NCI-H446 treated with DMSO at 0.1 percent for 48 hours (cell line): ENCODE measurements at regions not wholly inside any gene's neighbourhood (a gene's known extent, or its start where the extent isn't known, plus 50 kb on each side); places are given as distances from the start of the nearest gene placed in this dataset.

Experiments used
- DNase-seq: peaks from one replicate; lab custom pipeline; 2025; lab: John Stamatoyannopoulos, UW

DNA sequence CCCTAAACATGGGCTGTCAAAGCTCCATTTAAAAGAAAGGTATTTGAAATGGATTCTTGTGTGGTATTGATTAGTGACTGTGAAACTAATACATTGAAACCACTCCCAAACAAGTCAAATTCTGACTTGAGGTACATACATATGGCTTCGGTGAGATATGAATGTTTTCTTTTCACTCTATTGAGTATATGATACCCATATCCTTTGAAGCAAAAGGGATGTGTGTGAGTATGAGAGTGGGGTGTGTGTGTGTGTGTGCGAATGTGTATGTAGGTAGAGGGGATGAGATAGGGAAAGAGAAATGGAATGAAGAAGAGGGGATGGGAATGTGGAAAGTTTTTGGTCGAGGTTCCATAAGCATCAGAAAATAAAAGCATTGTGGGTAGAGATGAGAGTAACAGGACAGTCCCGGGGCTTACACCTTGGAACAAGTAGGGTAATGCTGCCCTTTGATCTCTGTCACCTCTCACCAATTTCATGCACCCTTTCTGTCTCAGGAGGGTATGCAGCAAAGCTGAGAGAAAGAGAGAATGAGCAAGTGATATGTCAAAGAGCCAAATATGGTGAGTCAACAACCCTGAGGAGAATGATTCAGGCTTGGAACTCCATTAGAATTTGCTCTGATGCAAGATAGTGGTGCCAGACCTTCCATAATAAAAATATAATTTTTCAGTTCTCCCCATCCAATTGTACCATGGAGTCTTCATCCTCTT is 64.0 kb upstream of the ZEB2 start:
- DNase-seq, result no peak

DNA sequence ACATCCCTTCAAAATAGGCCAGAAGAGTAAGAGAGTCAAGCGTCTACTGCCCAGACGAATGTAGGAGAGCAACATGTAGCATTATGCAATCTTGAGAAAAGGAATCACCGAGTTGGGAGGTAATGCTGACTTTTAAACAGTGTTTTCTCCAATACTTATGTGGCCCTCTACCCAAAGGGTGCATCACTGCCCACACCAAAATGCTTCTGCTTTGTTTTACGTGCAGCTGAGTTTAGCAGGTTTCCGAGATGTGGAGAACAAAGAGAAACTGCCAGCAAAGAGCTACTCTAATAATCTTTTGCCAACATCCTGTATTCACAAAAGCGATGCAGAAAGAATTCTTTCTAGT is 63.4 kb upstream of the ZEB2 start:
- no peak for DNase-seq

DNA sequence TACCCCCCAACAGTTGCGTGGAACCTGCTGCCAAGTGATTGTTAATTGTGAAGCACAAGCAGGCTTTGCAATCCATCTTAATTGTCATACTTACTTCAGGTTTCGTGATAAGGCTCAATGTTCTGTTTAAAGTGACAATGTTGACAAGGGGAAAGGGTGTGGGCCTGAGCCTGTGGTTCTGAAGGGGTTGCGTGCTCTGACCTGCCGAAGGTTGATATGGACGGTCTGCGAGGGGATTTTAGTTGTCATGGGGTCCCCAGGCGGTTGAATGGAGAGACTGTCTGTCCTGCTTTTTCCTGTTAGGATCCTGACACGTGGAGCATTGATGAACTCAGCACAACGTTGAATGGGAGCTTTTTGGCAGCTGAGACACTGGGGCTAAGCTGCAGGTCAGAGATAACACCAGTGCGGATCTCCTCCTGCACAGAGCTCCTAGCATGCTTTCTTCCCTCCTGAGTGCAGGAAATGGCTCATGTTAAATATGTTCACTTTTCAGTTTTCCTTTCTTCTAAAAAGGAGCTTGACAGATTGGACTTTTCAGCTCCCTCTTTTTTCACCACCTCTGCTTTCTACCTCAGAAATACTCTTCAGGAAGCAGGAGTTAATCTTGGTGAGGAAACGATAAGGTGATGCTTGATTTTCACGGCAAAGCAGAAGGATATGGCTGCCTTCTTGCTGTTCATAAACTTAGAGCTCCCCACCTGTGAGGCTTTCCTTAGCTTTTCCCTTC is 62.9 kb upstream of the ZEB2 start:
- no peak for DNase-seq

DNA sequence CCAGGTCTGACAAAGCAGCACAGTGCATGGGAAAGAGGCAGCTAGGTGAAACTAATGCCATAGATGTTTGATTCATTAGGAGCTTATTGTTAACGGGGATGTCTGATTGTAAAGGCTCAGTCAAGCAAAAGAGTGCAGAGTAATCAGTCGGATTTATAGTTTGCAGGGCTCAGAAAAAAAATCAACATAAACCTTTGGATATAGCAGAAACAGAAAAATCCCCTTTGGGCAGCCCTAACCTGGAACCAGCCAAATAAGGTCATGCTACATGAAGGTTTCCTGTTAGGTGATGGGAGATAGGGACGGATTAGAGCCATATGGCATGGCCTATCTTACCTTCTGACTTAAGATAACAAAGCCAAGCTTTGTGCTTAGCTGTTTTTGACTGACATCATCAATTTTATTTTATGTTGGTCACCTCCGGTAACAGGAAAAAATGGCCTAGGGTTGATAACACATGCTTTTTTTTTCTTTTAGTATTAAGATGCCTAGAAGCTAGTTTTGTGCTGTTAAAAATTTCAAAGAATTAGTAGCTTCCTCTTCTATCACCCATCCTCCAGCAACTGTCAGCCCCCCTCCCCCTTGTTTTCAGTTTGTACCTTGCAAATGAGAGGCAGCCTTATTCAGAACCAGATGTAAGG is 60.7 kb upstream of the ZEB2 start:
- no peak for DNase-seq

DNA sequence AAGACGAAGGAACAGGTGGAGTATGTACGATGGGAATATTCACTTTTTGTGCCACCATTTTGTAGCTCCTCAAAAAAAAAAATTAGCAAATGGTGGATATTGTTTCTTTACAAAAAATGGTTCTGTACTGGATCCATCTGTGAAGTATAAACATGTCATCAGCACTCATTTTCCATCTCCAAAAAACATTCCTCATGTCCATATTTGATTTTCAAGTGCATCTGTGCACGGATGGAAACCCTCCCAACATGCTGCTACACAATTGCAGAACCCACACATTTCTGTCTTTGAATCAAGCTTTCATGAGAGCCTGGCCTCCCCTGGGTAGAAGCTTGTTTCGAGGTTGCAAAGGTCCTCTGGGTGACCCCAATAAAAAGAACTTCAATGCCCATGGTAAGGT is 59.6 kb upstream of the ZEB2 start:
- DNase-seq, result no peak

DNA sequence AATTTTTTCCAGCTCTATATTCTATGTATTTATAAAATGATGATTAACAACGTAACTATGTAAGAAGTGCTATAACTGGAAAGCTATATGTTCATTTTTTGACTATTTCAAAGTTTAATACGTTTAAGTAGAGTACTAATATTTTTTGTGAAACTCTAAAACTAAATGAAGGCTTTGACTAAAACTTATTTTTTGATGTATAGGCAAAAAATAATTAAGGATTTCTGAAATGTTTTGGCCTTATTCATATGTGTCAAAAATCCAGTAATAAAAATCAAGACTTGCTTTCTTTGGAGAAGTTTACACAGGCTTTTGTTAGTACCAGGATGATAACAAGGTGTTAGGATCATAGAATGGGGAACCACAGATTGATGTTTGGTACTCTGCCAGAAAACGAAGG is 58.2 kb upstream of the ZEB2 start:
- no peak for DNase-seq

DNA sequence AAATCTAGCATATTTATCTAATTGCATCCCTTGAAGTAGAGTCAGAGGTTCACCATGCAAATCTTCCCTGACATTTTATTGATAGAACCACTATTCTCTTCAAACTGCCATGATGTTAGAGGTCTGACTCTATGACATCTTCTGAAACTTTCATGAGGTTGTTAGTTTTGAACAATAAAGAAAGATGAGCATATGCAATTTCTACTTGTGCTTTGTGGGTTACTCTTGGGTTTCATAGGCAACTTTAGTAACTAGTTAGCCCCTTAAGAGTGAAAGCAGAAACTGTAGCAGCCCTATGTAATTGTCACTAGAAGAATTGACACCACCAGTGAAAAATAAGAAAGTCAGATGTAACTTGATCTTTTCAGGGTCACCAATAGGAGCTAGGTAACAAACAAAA is 53.1 kb upstream of the ZEB2 start:
- DNase-seq, result no peak

DNA sequence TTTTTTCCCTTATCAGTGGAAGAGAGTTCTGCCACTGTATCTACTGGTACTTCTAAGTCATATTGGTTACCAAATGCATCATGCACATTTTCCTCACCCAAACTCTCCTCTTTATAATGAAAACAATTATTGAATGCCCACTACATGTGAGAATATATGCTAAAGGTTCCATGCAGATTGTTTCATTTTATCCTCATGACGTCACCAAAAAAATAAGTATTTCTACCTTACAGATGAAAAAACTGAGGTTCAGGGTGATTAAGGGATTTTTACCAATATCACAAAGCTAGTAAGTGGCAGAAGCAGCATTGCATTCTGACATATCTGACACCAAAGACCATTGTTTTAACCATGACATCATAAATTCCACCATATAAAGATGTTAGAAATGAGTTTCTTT is 51.9 kb upstream of the ZEB2 start:
- no peak for DNase-seq

DNA sequence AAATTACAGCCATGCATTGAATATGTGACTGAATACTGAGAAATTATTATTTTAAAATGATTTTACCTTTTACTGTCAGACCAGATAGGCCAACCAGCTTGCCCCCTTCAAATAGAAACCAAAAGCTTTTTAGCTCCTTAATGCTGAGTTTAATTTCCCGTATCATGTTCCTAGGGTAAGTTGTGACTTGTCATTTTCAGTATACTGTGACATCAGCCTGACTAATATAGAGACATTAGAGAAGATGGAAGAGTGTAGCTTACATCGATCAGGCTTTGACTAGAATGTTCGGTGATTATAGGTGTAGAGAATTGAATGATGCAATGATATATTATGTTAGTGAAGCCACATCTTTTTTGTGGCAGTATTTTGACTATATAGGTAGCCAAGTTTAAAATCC is 50.6 kb upstream of the ZEB2 start:
- no peak for DNase-seq
